ENCODE measurements at regions not wholly inside any gene's neighbourhood (a gene's known extent, or its start where the extent isn't known, plus 50 kb on each side); places are given as distances from the start of the nearest gene placed in this dataset.

GRCh38 chr2:18475884-18476283, 84.6 kb downstream of the RDH14 start:
- TF ChIP-seq, protein P1, sequence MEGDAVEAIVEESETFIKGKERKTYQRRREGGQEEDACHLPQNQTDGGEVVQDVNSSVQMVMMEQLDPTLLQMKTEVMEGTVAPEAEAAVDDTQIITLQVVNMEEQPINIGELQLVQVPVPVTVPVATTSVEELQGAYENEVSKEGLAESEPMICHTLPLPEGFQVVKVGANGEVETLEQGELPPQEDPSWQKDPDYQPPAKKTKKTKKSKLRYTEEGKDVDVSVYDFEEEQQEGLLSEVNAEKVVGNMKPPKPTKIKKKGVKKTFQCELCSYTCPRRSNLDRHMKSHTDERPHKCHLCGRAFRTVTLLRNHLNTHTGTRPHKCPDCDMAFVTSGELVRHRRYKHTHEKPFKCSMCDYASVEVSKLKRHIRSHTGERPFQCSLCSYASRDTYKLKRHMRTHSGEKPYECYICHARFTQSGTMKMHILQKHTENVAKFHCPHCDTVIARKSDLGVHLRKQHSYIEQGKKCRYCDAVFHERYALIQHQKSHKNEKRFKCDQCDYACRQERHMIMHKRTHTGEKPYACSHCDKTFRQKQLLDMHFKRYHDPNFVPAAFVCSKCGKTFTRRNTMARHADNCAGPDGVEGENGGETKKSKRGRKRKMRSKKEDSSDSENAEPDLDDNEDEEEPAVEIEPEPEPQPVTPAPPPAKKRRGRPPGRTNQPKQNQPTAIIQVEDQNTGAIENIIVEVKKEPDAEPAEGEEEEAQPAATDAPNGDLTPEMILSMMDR (IDR thresholded peaks at IDR 0.05) = no peak
- no peak for TF ChIP-seq POLR2A (IDR thresholded peaks at IDR 0.05)

Measured in esophagus squamous epithelium (tissue), 4 donors.